Esophagus muscularis mucosa (tissue), 4 donors: ENCODE measurements at regions not wholly inside any gene's neighbourhood (a gene's known extent, or its start where the extent isn't known, plus 50 kb on each side); places are given as distances from the start of the nearest gene placed in this dataset.

Experiments used
- DNase-seq: peaks from one replicate; pipeline ENCODE4 v3.0.0-alpha.2; 2017; ENCODE audit errors: extremely low spot score
- H3K27ac ChIP-seq, 4 donors: fragments of 200-600 bp; sonication (generic); replicated peaks in 1 of 4; 1 replicate in 3 of 4; 2 replicates in 1 of 4; pipeline ENCODE4 v1.5.1; 2016 to 2019; ENCODE audit warnings: mild to moderate bottlenecking in 1 of 4
- H3K27me3 ChIP-seq, 4 donors: fragments of 200-600 bp; sonication (generic); one replicate each; pipeline versions ENCODE4 v1.5.1 to v1.6.0; 2016 to 2019
- H3K36me3 ChIP-seq, 4 donors: fragments of 200-600 bp; sonication (generic); one replicate each; pipeline ENCODE4 v1.5.1; 2016 to 2019
- H3K4me1 ChIP-seq, 4 donors: fragments of 200-600 bp; sonication (generic); one replicate each; pipeline ENCODE4 v1.5.1; 2016 to 2019
- H3K4me3 ChIP-seq, 4 donors: fragments of 200-600 bp; sonication (generic); 1 replicate in 2 of 4; 2 replicates in 2 of 4; pipeline ENCODE4 v1.5.1; 2016 to 2019; ENCODE audit warnings: mild to moderate bottlenecking in 4 of 4, moderate library complexity in 1 of 4
- H3K9me3 ChIP-seq, 4 donors: fragments of 200-600 bp; sonication (generic); 1 replicate in 3 of 4; 2 replicates in 1 of 4; pipeline ENCODE4 v1.5.1; 2016 to 2019
- CTCF ChIP-seq, 3 experiments: fragments of 200-600 bp in 2 of 3; fragments of 450-650 bp in 1 of 3; sonication (generic) in 2 of 3; IDR thresholded peaks; one replicate each; pipeline ENCODE4 v1.5.1; 2017 to 2019; ENCODE audit warnings: antibody characterized with exemption in 3 of 3, mild to moderate bottlenecking in 2 of 3, moderate library complexity in 1 of 3
- EP300 ChIP-seq: sonication (generic); formaldehyde crosslinking; IDR thresholded peaks from one replicate; pipeline ENCODE4 v1.6.1; 2017; ENCODE audit warnings: antibody characterized with exemption
- POLR2A ChIP-seq: fragments of 450-650 bp; IDR thresholded peaks from one replicate; pipeline ENCODE4 v1.6.1; 2017; ENCODE audit warnings: antibody characterized with exemption, moderate library complexity, mild to moderate bottlenecking, low read depth
- POLR2AphosphoS5 ChIP-seq, 2 donors: sonication (generic); formaldehyde crosslinking; IDR thresholded peaks; one replicate each; pipeline ENCODE4 v1.6.1; 2017; ENCODE audit warnings: antibody characterized with exemption in 2 of 2
- WGBS: methylation state at CpG from one replicate; pipeline ENCODE4 v1.1.5; 2018; 5-methylcytosine and 5-hydroxymethylcytosine counted together
- intact Hi-C: fragments of 100-400 bp; cut with DNase I; formaldehyde crosslinking; loops from one replicate; pipeline ENCODE4 v1.15.1; 2023

DNA sequence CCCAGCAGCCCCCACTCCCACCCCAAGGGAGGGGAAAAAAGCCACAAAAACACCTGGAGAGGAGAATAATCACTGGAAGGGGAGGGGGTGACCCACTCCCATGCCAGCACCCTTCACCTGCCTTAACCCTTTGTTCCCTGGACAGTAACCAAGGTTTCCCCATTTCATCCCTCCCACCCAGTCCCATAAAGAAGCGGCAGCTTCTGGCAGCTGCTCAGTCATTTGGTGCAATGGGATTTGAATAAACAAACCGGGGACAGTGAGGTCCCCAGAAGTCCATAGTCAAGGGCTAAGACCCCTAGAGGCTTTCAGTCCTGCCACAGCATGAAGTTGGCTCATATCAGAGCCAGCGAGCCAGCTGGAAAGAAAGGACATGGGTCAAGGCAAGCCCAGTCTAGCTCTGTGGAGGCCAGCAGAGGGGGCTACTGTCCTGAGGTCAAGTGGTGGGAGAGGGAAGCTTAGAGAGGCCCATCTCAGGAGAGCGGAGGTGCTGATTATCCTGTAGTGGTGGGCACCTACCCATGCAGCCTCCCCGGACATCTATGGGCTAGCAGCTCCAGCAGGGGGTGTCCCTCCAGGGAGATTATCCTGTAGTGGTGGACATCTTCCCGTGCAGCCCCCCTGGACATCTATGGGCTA is 58.9 kb upstream of the LBX1 start:
- Histone ChIP-seq H3K4me1 (peaks cover 17 to 35% (median 32%) of the 10 kb centered on the region in 4 donors), H3K27me3 (peaks cover 0 to 99% (median 47%) of the 10 kb centered on the region in 4 donors), H3K27ac (no peak overlapping the region), H3K4me3 (no peak overlapping the region), H3K9me3 (no peaks in the 10 kb centered on the region), H3K36me3 (no peaks in the 10 kb centered on the region)
- DNase-seq: no peak
- intact Hi-C loops: no loop called here
- 51% methylated on average over 6 of the region's 6 CpGs for WGBS
- TF ChIP-seq EP300 (no peak), CTCF (IDR thresholded peaks at IDR 0.05) (peak; percentile 8 to 18 (median 11)), POLR2A (no peak), POLR2AphosphoS5 (IDR thresholded peaks at IDR 0.05) (no peak)

GRCh38 chr10:101289541-101289940 is 60.3 kb upstream of the LBX1 start:
- TF ChIP-seq POLR2AphosphoS5 (IDR thresholded peaks at IDR 0.05) (no peak), CTCF (IDR thresholded peaks at IDR 0.05) (no peak), EP300 (no peak), POLR2A (no peak)
- H3K4me1 ChIP-seq: peaks cover 18 to 29% (median 25%) of the 10 kb centered on the region in 4 donors
- no peaks in the 10 kb centered on the region for H3K36me3 ChIP-seq
- peaks cover 0 to 99% (median 38%) of the 10 kb centered on the region in 4 donors for H3K27me3 ChIP-seq
- DNase-seq: no peak
- no peaks in the 10 kb centered on the region for H3K9me3 ChIP-seq
- no peak overlapping the region for H3K27ac ChIP-seq
- 82% methylated on average over 3 of the region's 3 CpGs for WGBS
- intact Hi-C loops: no loop called here
- H3K4me3 ChIP-seq: no peak overlapping the region

GRCh38 chr10:101290431-101290830 is 61.2 kb upstream of the LBX1 start:
- Histone ChIP-seq H3K4me1 (peaks cover 18 to 24% (median 23%) of the 10 kb centered on the region in 4 donors), H3K27ac (no peak overlapping the region), H3K9me3 (no peaks in the 10 kb centered on the region), H3K4me3 (no peak overlapping the region), H3K36me3 (no peaks in the 10 kb centered on the region), H3K27me3 (peaks cover 0 to 99% (median 33%) of the 10 kb centered on the region in 4 donors)
- intact Hi-C loops: loop anchor here (5.0 kb wide), 1 partner anchor 73 kb away; no protein-coding TSS in a partner anchor
- DNase-seq: no peak
- 82% methylated on average over 10 of the region's 10 CpGs for WGBS
- no peak for TF ChIP-seq POLR2A
- no peak for TF ChIP-seq CTCF (IDR thresholded peaks at IDR 0.05)
- no peak for TF ChIP-seq EP300
- TF ChIP-seq POLR2AphosphoS5 (IDR thresholded peaks at IDR 0.05): no peak

GRCh38 chr10:101290881-101291280 is 61.6 kb upstream of the LBX1 start:
- Histone ChIP-seq H3K4me3 (peak overlapping the region in 2 of 4 donors; percentile 60 to 69), H3K36me3 (no peaks in the 10 kb centered on the region), H3K9me3 (no peaks in the 10 kb centered on the region), H3K27me3 (peaks cover 0 to 99% (median 29%) of the 10 kb centered on the region in 4 donors), H3K27ac (no peak overlapping the region), H3K4me1 (peaks cover 18 to 24% (median 23%) of the 10 kb centered on the region in 4 donors)
- intact Hi-C loops: loop anchor here (5.0 kb wide), 1 partner anchor 74 kb away; no protein-coding TSS in a partner anchor
- TF ChIP-seq EP300 (no peak), POLR2A (no peak), POLR2AphosphoS5 (IDR thresholded peaks at IDR 0.05) (no peak), CTCF (IDR thresholded peaks at IDR 0.05) (no peak)
- WGBS: 75% methylated on average over 8 of the region's 8 CpGs
- no peak for DNase-seq
